Activated naive CD4-positive, alpha-beta T cell treated with anti-CD3 and anti-CD28 coated beads for 36 hours (primary cell): ENCODE measurements at regions not wholly inside any gene's neighbourhood (a gene's known extent, or its start where the extent isn't known, plus 50 kb on each side); places are given as distances from the start of the nearest gene placed in this dataset.

Source experiments
- CTCF ChIA-PET: fragments of 350-600 bp; sonication (Branson Sonifier 250); formaldehyde crosslinking; loops from one replicate; lab custom pipeline; 2021; ENCODE audit warnings: antibody characterized with exemption; lab: Charles Lee
- DNase-seq: peaks from one replicate; pipeline ENCODE4 v3.0.0-alpha.2; 2020
- H3K27ac Mint-ChIP-seq: one replicate; pipeline ENCODE4 v1.8.0; 2021; ENCODE audit warnings: mild to moderate bottlenecking, mixed read lengths
- H3K27me3 Mint-ChIP-seq: one replicate; pipeline ENCODE4 v1.8.0; 2021; ENCODE audit warnings: low read depth, mixed read lengths
- H3K36me3 Mint-ChIP-seq: one replicate; pipeline ENCODE4 v1.8.0; 2021; ENCODE audit warnings: low read depth, mixed read lengths
- H3K4me1 Mint-ChIP-seq: one replicate; pipeline ENCODE4 v1.8.0; 2021; ENCODE audit warnings: low read depth, mixed read lengths
- H3K4me3 Mint-ChIP-seq: one replicate; pipeline ENCODE4 v1.8.0; 2021; ENCODE audit warnings: mild to moderate bottlenecking, moderate library complexity, mixed read lengths
- H3K9me3 Mint-ChIP-seq: one replicate; pipeline ENCODE4 v1.8.0; 2021; ENCODE audit warnings: mixed read lengths
- intact Hi-C: fragments of 100-400 bp; cut with micrococcal nuclease; formaldehyde crosslinking; loops from one replicate; pipeline ENCODE4 v1.15.1; 2023

GRCh38 chr1:113252166-113252565, 138.1 kb upstream of the MAGI3 start:
- CTCF ChIA-PET: no interaction called here
- no peak overlapping the region for H3K4me3 Mint-ChIP-seq
- no peaks in the 10 kb centered on the region for H3K9me3 Mint-ChIP-seq
- intact Hi-C loops: loop anchor here (10.0 kb wide), 1 partner anchor 777 kb away; no protein-coding TSS in a partner anchor
- H3K4me1 Mint-ChIP-seq: no peaks in the 10 kb centered on the region
- peaks cover 3% of the 10 kb centered on the region for H3K27me3 Mint-ChIP-seq
- no peaks in the 10 kb centered on the region for H3K36me3 Mint-ChIP-seq
- no peak overlapping the region for H3K27ac Mint-ChIP-seq
- DNase-seq: no peak

GRCh38 chr1:113253187-113253586, 137.1 kb upstream of the MAGI3 start:
- H3K27ac Mint-ChIP-seq: no peak overlapping the region

GRCh38 chr1:113253590-113253989, 136.7 kb upstream of the MAGI3 start:
- peaks cover 8% of the 10 kb centered on the region for H3K27me3 Mint-ChIP-seq
- H3K4me1 Mint-ChIP-seq: no peaks in the 10 kb centered on the region
- CTCF ChIA-PET: interaction anchor here (0.7 kb wide), 1 partner anchor 206 kb away, joined by 3 read pairs; no protein-coding TSS in a partner anchor
- no peak for DNase-seq
- H3K27ac Mint-ChIP-seq: no peak overlapping the region
- H3K4me3 Mint-ChIP-seq: no peak overlapping the region
- H3K36me3 Mint-ChIP-seq: no peaks in the 10 kb centered on the region
- H3K9me3 Mint-ChIP-seq: no peaks in the 10 kb centered on the region
- intact Hi-C loops: loop anchor here (10.0 kb wide), 1 partner anchor 779 kb away; no protein-coding TSS in a partner anchor

More at GRCh38 chr1:113253187-113253586, 137.1 kb upstream of the MAGI3 start:
- Mint-ChIP-seq H3K36me3 (no peaks in the 10 kb centered on the region), H3K9me3 (no peaks in the 10 kb centered on the region), H3K4me1 (no peaks in the 10 kb centered on the region), H3K27me3 (peaks cover 8% of the 10 kb centered on the region), H3K4me3 (no peak overlapping the region)
- CTCF ChIA-PET: interaction anchor here (0.7 kb wide), 1 partner anchor 207 kb away, joined by 3 read pairs; no protein-coding TSS in a partner anchor
- intact Hi-C loops: loop anchor here (10.0 kb wide), 1 partner anchor 778 kb away; no protein-coding TSS in a partner anchor
- DNase-seq: no peak

GRCh38 chr1:113255038-113255719, 135.1 kb upstream of the MAGI3 start:
- intact Hi-C loops: loop anchor here (10.0 kb wide), 1 partner anchor 780 kb away; no protein-coding TSS in a partner anchor
- no peak overlapping the region for H3K4me3 Mint-ChIP-seq
- H3K27ac Mint-ChIP-seq: no peak overlapping the region
- H3K4me1 Mint-ChIP-seq: no peaks in the 10 kb centered on the region
- H3K27me3 Mint-ChIP-seq: peaks cover 8% of the 10 kb centered on the region
- CTCF ChIA-PET: no interaction called here
- H3K36me3 Mint-ChIP-seq: no peaks in the 10 kb centered on the region
- H3K9me3 Mint-ChIP-seq: no peaks in the 10 kb centered on the region
- DNase-seq: no peak

- H3K4me3 Mint-ChIP-seq: no peak overlapping the region
- CTCF ChIA-PET: no interaction called here
- no peaks in the 10 kb centered on the region for H3K9me3 Mint-ChIP-seq
- no peak overlapping the region for H3K27ac Mint-ChIP-seq
- H3K27me3 Mint-ChIP-seq: peaks cover 10% of the 10 kb centered on the region
- no peak for DNase-seq
- intact Hi-C loops: loop anchor here (10.0 kb wide), 1 partner anchor 781 kb away; no protein-coding TSS in a partner anchor
- H3K36me3 Mint-ChIP-seq: no peaks in the 10 kb centered on the region
- H3K4me1 Mint-ChIP-seq: no peaks in the 10 kb centered on the region
Measured at GRCh38 chr1:113255720-113256347, 134.5 kb upstream of the MAGI3 start.

- H3K4me3 Mint-ChIP-seq: no peak overlapping the region
- peaks cover 14% of the 10 kb centered on the region for H3K27me3 Mint-ChIP-seq
- CTCF ChIA-PET: no interaction called here
- no peak overlapping the region for H3K27ac Mint-ChIP-seq
- no peaks in the 10 kb centered on the region for H3K36me3 Mint-ChIP-seq
- no peaks in the 10 kb centered on the region for H3K4me1 Mint-ChIP-seq
- no peak for DNase-seq
- no peaks in the 10 kb centered on the region for H3K9me3 Mint-ChIP-seq
- intact Hi-C loops: loop anchor here (10.0 kb wide), 1 partner anchor 782 kb away; no protein-coding TSS in a partner anchor
Measured at GRCh38 chr1:113256348-113256729, 134.0 kb upstream of the MAGI3 start.

- CTCF ChIA-PET: no interaction called here
- no peaks in the 10 kb centered on the region for H3K36me3 Mint-ChIP-seq
- peaks cover 13% of the 10 kb centered on the region for H3K27me3 Mint-ChIP-seq
- H3K4me1 Mint-ChIP-seq: no peaks in the 10 kb centered on the region
- intact Hi-C loops: loop anchor here (10.0 kb wide), 1 partner anchor 785 kb away; no protein-coding TSS in a partner anchor
- no peak overlapping the region for H3K4me3 Mint-ChIP-seq
- DNase-seq: no peak
- no peaks in the 10 kb centered on the region for H3K9me3 Mint-ChIP-seq
- H3K27ac Mint-ChIP-seq: no peak overlapping the region
Measured at GRCh38 chr1:113259988-113260387, 130.3 kb upstream of the MAGI3 start.

- Mint-ChIP-seq H3K4me3 (no peak overlapping the region), H3K27ac (no peak overlapping the region), H3K9me3 (no peaks in the 10 kb centered on the region), H3K27me3 (peaks cover 9% of the 10 kb centered on the region), H3K36me3 (no peaks in the 10 kb centered on the region), H3K4me1 (no peaks in the 10 kb centered on the region)
- CTCF ChIA-PET: no interaction called here
- DNase-seq: no peak
- intact Hi-C loops: no loop called here
Measured at GRCh38 chr1:113265196-113265595, 125.1 kb upstream of the MAGI3 start.

GRCh38 chr1:113266788-113267187, 123.5 kb upstream of the MAGI3 start:
- no peaks in the 10 kb centered on the region for H3K9me3 Mint-ChIP-seq
- no peak overlapping the region for H3K27ac Mint-ChIP-seq
- DNase-seq: no peak
- intact Hi-C loops: no loop called here
- no peaks in the 10 kb centered on the region for H3K36me3 Mint-ChIP-seq
- no peak overlapping the region for H3K4me3 Mint-ChIP-seq
- peaks cover 3% of the 10 kb centered on the region for H3K27me3 Mint-ChIP-seq
- H3K4me1 Mint-ChIP-seq: no peaks in the 10 kb centered on the region
- CTCF ChIA-PET: no interaction called here

GRCh38 chr1:113269168-113269963, 120.9 kb upstream of the MAGI3 start:
- intact Hi-C loops: no loop called here
- Mint-ChIP-seq H3K4me3 (no peak overlapping the region), H3K36me3 (no peaks in the 10 kb centered on the region), H3K4me1 (no peaks in the 10 kb centered on the region), H3K27ac (no peak overlapping the region), H3K9me3 (no peaks in the 10 kb centered on the region), H3K27me3 (peaks cover 4% of the 10 kb centered on the region)
- CTCF ChIA-PET: interaction anchor here (1.2 to 2.1 kb wide), 2 partner anchors 11 to 129 kb away, joined by 5 read pairs; no protein-coding TSS in a partner anchor
- DNase-seq: no peak

GRCh38 chr1:113271039-113271438, 119.3 kb upstream of the MAGI3 start:
- CTCF ChIA-PET: no interaction called here

GRCh38 chr1:113275083-113275482, 115.2 kb upstream of the MAGI3 start:
- H3K9me3 Mint-ChIP-seq: no peaks in the 10 kb centered on the region
- DNase-seq: no peak
- no peaks in the 10 kb centered on the region for H3K4me1 Mint-ChIP-seq
- CTCF ChIA-PET: no interaction called here
- peaks cover 12% of the 10 kb centered on the region for H3K27me3 Mint-ChIP-seq
- no peak overlapping the region for H3K4me3 Mint-ChIP-seq
- H3K27ac Mint-ChIP-seq: no peak overlapping the region
- intact Hi-C loops: no loop called here
- H3K36me3 Mint-ChIP-seq: no peaks in the 10 kb centered on the region

More at GRCh38 chr1:113271039-113271438, 119.3 kb upstream of the MAGI3 start:
- no peak for DNase-seq
- peaks cover 12% of the 10 kb centered on the region for H3K27me3 Mint-ChIP-seq
- intact Hi-C loops: no loop called here
- H3K36me3 Mint-ChIP-seq: no peaks in the 10 kb centered on the region
- no peaks in the 10 kb centered on the region for H3K4me1 Mint-ChIP-seq
- H3K4me3 Mint-ChIP-seq: no peak overlapping the region
- no peak overlapping the region for H3K27ac Mint-ChIP-seq
- H3K9me3 Mint-ChIP-seq: no peaks in the 10 kb centered on the region
